HG03520 (cell line): ENCODE measurements at regions not wholly inside any gene's neighbourhood (a gene's known extent, or its start where the extent isn't known, plus 50 kb on each side); places are given as distances from the start of the nearest gene placed in this dataset.
"Not testable (repeated sequence)": the region's sequence is repeated elsewhere in the genome, so short reads cannot be mapped to it uniquely, and the experiment has no call there.

Experiments used
- ATAC-seq: cut with Tn5 transposase; IDR thresholded peaks from one replicate; pipeline ENCODE4 v1.9.1; 2021; ENCODE audit warnings: mild to moderate bottlenecking, moderate library complexity; ENCODE audit not compliant: unreplicated experiment

GRCh38 chr10:55943403-55943802 is 417.7 kb downstream of the ZWINT start:
- no peak for ATAC-seq

DNA sequence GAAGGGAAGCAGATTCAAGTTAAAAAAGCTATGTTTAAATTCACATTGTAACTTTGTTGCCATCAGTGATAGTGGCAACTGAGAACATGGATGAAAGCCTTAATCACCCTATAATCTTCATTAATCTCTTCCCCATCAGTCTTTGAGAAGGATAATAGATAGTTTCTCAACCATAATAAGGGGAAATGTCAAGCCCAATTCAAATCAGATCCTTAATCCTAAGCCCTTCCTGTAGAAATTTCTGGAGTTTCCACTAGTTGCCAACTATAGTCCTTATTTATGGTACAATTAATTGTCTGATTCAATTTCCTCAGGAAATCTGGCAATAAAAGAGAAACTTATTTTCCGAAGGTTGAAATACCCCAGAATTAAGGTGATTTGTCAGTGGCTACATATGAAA is 431.8 kb downstream of the ZWINT start:
- ATAC-seq = no peak

- not testable (repeated sequence) for ATAC-seq
Observed at GRCh38 chr10:55899472-55900147, 461.4 kb downstream of the ZWINT start.

GRCh38 chr10:55897490-55897921 is 463.6 kb downstream of the ZWINT start:
- no peak for ATAC-seq

- no peak for ATAC-seq
Observed at GRCh38 chr10:55892276-55892675, 468.8 kb downstream of the ZWINT start.

- no peak for ATAC-seq
Observed at GRCh38 chr10:55881588-55881987, 479.5 kb downstream of the ZWINT start.

DNA sequence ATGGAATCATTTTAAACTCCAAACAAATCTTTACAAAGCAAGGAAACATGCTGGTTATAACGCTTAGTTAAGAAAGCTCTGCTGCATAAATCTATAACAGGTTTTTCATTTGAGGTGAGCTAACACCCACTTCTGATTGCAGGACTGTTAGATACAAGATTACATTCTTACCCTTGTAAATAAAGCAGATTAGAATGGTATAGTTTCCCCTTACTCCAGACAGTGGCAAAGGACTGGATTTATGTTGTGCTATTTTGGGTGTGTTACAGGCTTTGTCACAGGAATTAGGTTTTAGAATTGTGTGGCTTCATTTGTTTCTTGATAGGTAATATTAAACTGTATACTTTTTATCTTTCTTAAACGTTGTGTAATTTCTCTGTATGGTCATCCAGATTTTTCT is 487.6 kb downstream of the ZWINT start:
- no peak for ATAC-seq

DNA sequence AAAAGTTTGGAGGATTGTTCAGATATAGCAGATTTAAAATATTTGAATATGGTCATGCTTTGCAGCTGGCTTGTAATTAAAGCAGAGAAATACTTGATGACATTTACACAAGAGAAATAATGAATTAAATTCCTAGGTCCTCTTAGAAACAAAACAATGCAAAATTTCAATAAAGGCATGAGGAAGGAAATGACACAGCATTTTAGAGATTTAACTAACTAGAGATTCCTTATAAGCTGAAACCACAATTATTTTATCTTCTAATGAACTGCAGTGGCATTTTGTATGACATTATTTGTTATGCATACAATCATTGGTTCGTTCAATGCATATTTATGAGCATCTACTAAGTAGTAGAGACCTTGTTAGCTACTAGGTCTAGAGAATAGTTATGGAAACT is 490.9 kb downstream of the ZWINT start:
- no peak for ATAC-seq

DNA sequence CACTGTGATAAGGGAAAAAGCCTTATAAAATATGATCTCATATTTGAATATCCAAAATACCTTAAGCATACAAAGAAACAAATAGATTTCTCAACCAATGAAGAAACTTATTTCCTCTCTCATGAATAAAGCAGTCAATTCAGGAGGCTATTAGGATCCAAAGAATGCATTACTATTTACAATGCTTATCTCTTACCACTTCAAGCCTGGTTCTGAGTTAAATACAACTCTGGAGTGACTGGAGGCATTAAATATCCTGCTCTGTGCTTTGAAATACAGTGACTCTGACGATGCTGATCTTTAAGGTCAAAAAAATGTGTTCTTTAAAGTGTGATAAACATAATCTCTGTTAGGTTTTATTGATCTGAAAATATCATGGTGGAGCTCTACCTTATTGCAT is 493.2 kb downstream of the ZWINT start:
- ATAC-seq = no peak

GRCh38 chr10:55858730-55859129 is 502.3 kb downstream of the ZWINT start:
- ATAC-seq = no peak

DNA sequence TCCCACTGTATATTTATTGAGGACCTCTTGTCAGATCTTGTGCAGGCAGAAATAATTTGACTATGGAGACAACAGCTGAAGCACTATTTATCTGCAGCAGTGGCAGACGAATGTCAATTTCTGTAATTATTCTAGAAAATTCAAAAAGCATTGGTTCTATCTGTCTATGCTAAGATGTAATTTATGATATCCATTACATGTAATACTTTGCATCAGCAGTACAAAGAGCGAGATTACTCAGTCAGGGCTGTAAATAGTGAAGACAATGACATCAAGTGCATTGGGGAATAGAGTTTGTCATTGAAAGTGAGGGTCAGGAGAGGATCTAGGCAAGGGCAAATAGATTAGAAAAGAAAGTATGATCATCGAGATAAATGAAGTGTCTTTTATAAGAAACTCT is 508.2 kb downstream of the ZWINT start:
- no peak for ATAC-seq

GRCh38 chr10:55837273-55837672 is 523.8 kb downstream of the ZWINT start:
- no peak for ATAC-seq

DNA sequence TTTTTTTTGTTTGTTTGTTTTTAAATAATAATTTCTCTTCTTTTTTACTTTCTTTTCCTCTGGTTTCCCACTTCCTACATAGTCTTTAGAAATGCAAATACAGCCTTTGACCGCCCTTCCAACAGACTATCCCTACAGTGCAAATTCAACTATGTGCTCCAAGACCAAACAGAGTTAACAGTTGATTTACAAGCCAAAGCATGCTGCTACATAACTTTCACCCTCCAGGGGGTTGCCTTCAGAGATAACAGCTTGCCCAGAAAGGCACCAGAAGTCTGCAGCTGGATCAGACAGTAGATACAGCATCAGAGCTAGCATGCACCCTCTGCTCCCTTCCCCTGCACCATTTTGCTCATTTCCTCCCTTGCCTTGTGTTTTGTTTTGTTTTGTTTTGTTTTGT is 539.0 kb downstream of the ZWINT start:
- ATAC-seq = no peak

DNA sequence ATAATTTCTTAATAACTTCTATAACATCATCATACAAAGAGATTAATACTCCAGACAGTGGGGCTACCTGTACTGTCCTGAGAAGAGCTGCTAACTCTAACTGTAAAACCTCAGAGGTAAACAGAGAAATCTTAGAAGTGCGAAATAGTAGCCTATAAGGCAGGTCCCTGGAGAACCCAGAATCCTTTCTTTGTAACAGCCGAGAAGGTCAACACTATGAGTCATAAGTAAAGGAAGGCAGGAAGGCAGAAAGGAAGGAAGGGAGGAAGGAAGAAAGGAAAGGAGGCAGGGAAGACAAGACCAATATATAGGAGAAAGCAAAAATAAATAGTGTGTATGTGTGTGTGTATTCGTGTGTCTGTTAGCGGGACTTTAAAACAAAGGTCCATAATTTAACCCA is 540.6 kb downstream of the ZWINT start:
- ATAC-seq = no peak

- ATAC-seq = no peak
Observed at GRCh38 chr10:55820071-55820470, 541.0 kb downstream of the ZWINT start.

- no peak for ATAC-seq
Observed at GRCh38 chr10:55813451-55814170, 547.4 kb downstream of the ZWINT start.

- no peak for ATAC-seq
Observed at GRCh38 chr10:55803055-55803454, 558.0 kb downstream of the ZWINT start.

- no peak for ATAC-seq
Observed at GRCh38 chr10:55801353-55801661, 559.8 kb downstream of the ZWINT start.

DNA sequence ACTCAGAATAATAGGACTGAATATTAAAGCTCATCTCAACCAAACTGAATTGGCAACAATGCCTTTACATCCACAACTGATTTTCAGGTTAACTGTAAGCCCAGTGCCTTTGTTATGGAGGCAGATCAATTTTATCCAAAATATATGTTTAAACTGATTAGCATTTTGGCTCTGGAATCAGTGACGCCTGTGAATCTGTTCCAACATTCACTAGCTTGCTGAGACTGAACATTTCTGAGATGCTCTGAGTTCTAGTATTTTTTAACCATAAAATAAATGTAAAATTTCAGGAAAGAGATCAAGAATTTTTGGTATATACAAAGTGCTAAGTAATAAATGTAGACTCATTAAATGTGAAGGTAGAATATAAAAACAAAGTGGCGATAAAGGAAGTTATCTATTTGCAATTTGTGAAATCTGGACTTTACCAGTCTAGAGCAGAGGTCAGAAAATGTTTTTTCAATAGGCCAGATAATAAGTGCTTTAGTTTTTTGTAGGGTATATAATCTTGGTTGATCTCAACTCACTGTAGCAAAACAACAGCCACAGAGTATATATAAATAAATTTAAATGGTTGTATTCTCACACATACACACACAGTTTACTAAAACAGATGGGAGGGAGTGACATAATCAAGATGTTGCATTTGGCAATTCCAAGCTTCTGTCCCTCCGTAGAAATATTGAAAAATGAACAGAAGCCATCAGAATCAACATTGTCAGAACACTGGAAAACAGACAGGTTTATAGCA is 560.3 kb downstream of the ZWINT start:
- ATAC-seq = no peak

- no peak for ATAC-seq
Observed at GRCh38 chr10:55793024-55793423, 568.0 kb downstream of the ZWINT start.

GRCh38 chr10:55790276-55790675 is 570.8 kb downstream of the ZWINT start:
- ATAC-seq = not testable (repeated sequence)

GRCh38 chr10:55786461-55787050 is 574.5 kb downstream of the ZWINT start:
- ATAC-seq = no peak
